Umbilical cord (tissue), 1 donor: ENCODE measurements at regions not wholly inside any gene's neighbourhood (a gene's known extent, or its start where the extent isn't known, plus 50 kb on each side); places are given as distances from the start of the nearest gene placed in this dataset.

ENCODE experiments used
- DNase-seq: peaks from one replicate; pipeline ENCODE4 v3.0.0-alpha.2; 2015; ENCODE audit warnings: low spot score

GRCh38 chr9:23307731-23308513, 518.1 kb downstream of the ELAVL2 start:
- no peak for DNase-seq

GRCh38 chr9:23309800-23310199, 516.2 kb downstream of the ELAVL2 start:
- no peak for DNase-seq

GRCh38 chr9:23314247-23314646, 511.8 kb downstream of the ELAVL2 start:
- no peak for DNase-seq

- DNase-seq = no peak
Observed at GRCh38 chr9:23319092-23319491, 506.9 kb downstream of the ELAVL2 start.

GRCh38 chr9:23321049-23321448, 505.0 kb downstream of the ELAVL2 start:
- DNase-seq = peak; percentile 9

GRCh38 chr9:23322392-23322791, 503.6 kb downstream of the ELAVL2 start:
- no peak for DNase-seq

- DNase-seq = no peak
Observed at GRCh38 chr9:23324511-23324910, 501.5 kb downstream of the ELAVL2 start.

GRCh38 chr9:23326597-23326996, 499.4 kb downstream of the ELAVL2 start:
- DNase-seq = no peak

- no peak for DNase-seq
Observed at GRCh38 chr9:23341346-23341745, 484.7 kb downstream of the ELAVL2 start.

- DNase-seq = peak; percentile 75
Observed at GRCh38 chr9:23342291-23342690, 483.7 kb downstream of the ELAVL2 start.

- no peak for DNase-seq
Observed at GRCh38 chr9:23343226-23343625, 482.8 kb downstream of the ELAVL2 start.

- DNase-seq = no peak
Observed at GRCh38 chr9:23361096-23361495, 464.9 kb downstream of the ELAVL2 start.

- no peak for DNase-seq
Observed at GRCh38 chr9:23372703-23373102, 453.3 kb downstream of the ELAVL2 start.

GRCh38 chr9:23375511-23375910, 450.5 kb downstream of the ELAVL2 start:
- no peak for DNase-seq

GRCh38 chr9:23379842-23380241, 446.2 kb downstream of the ELAVL2 start:
- DNase-seq = no peak

GRCh38 chr9:23380821-23381220, 445.2 kb downstream of the ELAVL2 start:
- DNase-seq = no peak

GRCh38 chr9:23382418-23382817, 443.6 kb downstream of the ELAVL2 start:
- no peak for DNase-seq

GRCh38 chr9:23394189-23394588, 431.9 kb downstream of the ELAVL2 start:
- no peak for DNase-seq

GRCh38 chr9:23408874-23409273, 417.2 kb downstream of the ELAVL2 start:
- no peak for DNase-seq

- DNase-seq = peak; percentile 20
Observed at GRCh38 chr9:23412046-23412445, 414.0 kb downstream of the ELAVL2 start.

- no peak for DNase-seq
Observed at GRCh38 chr9:23412458-23412857, 413.6 kb downstream of the ELAVL2 start.

GRCh38 chr9:23413541-23413940, 412.5 kb downstream of the ELAVL2 start:
- DNase-seq = no peak

- no peak for DNase-seq
Observed at GRCh38 chr9:23423999-23424398, 402.0 kb downstream of the ELAVL2 start.

GRCh38 chr9:23426144-23426543, 399.9 kb downstream of the ELAVL2 start:
- no peak for DNase-seq
